Gastroesophageal sphincter (tissue), 3 donors: ENCODE measurements at regions not wholly inside any gene's neighbourhood (a gene's known extent, or its start where the extent isn't known, plus 50 kb on each side); places are given as distances from the start of the nearest gene placed in this dataset.

ENCODE experiments used
- CTCF ChIP-seq, 4 experiments: fragments of 200-600 bp in 2 of 4; fragments of 450-650 bp in 2 of 4; sonication (generic) in 1 of 4; IDR thresholded peaks; one replicate each; pipeline ENCODE4 v1.5.1; 2017 to 2019; ENCODE audit warnings: antibody characterized with exemption in 4 of 4, mild to moderate bottlenecking in 2 of 4, moderate library complexity in 2 of 4
- EP300 ChIP-seq: sonication (generic); formaldehyde crosslinking; IDR thresholded peaks from one replicate; pipeline ENCODE4 v1.6.1; 2017; ENCODE audit warnings: antibody characterized with exemption, mild to moderate bottlenecking
- POLR2A ChIP-seq, 2 donors: fragments of 450-650 bp; IDR thresholded peaks; one replicate each; pipeline ENCODE4 v1.6.1; 2017; ENCODE audit warnings: antibody characterized with exemption in 2 of 2, mild to moderate bottlenecking in 2 of 2, moderate library complexity in 1 of 2

DNA sequence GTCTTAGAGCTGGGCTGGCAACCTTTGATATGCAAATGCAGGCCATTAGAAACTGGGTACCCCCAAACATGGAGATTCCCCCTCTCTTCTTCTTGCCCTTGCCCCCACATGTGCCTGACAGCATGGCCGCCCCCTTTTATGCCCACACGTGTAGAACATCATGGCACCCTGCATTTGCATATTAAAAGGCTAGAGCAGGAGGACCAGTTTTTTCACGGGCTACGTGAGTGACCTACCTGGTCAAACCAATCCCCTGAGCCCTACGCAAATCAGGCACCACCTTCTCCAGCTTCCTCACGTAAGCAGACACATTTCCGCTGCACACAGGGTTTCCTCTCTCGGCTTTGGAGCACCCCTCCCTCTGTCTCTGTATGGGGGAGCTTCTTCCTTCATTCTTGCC is 110.9 kb upstream of the COPS8 start:
- TF ChIP-seq CTCF (IDR thresholded peaks at IDR 0.05), result no peak
- TF ChIP-seq POLR2A (IDR thresholded peaks at IDR 0.05), result no peak
- no peak for TF ChIP-seq EP300
